Karpas-422 (cell line): ENCODE measurements at regions not wholly inside any gene's neighbourhood (a gene's known extent, or its start where the extent isn't known, plus 50 kb on each side); places are given as distances from the start of the nearest gene placed in this dataset.
"Not testable (repeated sequence)": the region's sequence is repeated elsewhere in the genome, so short reads cannot be mapped to it uniquely, and the experiment has no call there.

ENCODE experiments used
- DNase-seq: peaks from one replicate; pipeline ENCODE4 v3.0.0-alpha.2; 2015
- H2AFZ ChIP-seq: fragments of 200-600 bp; sonication (generic); 2 replicates; pipeline ENCODE4 v1.6.1; 2014; ENCODE audit warnings: antibody characterized with exemption, low read length, mixed read lengths
- H3K27ac ChIP-seq: fragments of 200-600 bp; sonication (generic); 2 replicates; pipeline ENCODE4 v1.5.1; 2014; ENCODE audit warnings: mild to moderate bottlenecking, low read length, moderate library complexity
- H3K27me3 ChIP-seq: fragments of 200-600 bp; sonication (generic); 2 replicates; pipeline ENCODE4 v1.6.1; 2014; ENCODE audit warnings: low read length, mixed read lengths
- H3K36me3 ChIP-seq: fragments of 200-600 bp; sonication (generic); 2 replicates; pipeline ENCODE4 v1.6.1; 2014; ENCODE audit warnings: low read length, mixed read lengths; ENCODE audit not compliant: insufficient read depth
- H3K4me1 ChIP-seq: fragments of 200-600 bp; sonication (generic); 2 replicates; pipeline ENCODE4 v1.6.1; 2014; ENCODE audit warnings: mild to moderate bottlenecking, low read length, mixed read lengths
- H3K4me2 ChIP-seq: fragments of 200-600 bp; sonication (generic); 2 replicates; pipeline ENCODE4 v1.6.1; 2014; ENCODE audit warnings: low read length, low read depth, mild to moderate bottlenecking; ENCODE audit not compliant: poor library complexity, severe bottlenecking
- H3K4me3 ChIP-seq: fragments of 200-600 bp; sonication (generic); 2 replicates; pipeline ENCODE4 v1.5.1; 2014; ENCODE audit warnings: mild to moderate bottlenecking, antibody characterized with exemption, low read length, mixed read lengths
- H3K79me2 ChIP-seq: fragments of 200-600 bp; sonication (generic); 2 replicates; pipeline ENCODE4 v1.6.1; 2014; ENCODE audit warnings: mild to moderate bottlenecking, low read length, mixed read lengths
- H3K9ac ChIP-seq: fragments of 200-600 bp; sonication (generic); 2 replicates; pipeline ENCODE4 v1.6.0; 2014; ENCODE audit warnings: low read length
- H3K9me2 ChIP-seq: fragments of 200-600 bp; sonication (generic), shearing (Covaris generic); replicated peaks from 2 replicates; pipeline ENCODE4 v1.6.0; 2014; ENCODE audit warnings: mild to moderate bottlenecking, low read length, moderate library complexity; ENCODE audit not compliant: insufficient read depth
- H3K9me3 ChIP-seq: fragments of 300-700, 200-600 bp; sonication (generic); 2 replicates; pipeline ENCODE4 v1.6.1; 2014; ENCODE audit warnings: low read length, mixed read lengths
- H4K20me1 ChIP-seq: fragments of 200-600 bp; sonication (generic); 2 replicates; pipeline ENCODE4 v1.6.1; 2014; ENCODE audit warnings: mild to moderate bottlenecking, antibody characterized with exemption, low read length, low read depth; ENCODE audit not compliant: insufficient read depth

GRCh38 chr1:100803280-100803679 is 83.7 kb downstream of the VCAM1 start:
- not testable (repeated sequence) for H3K27me3 ChIP-seq, H3K27ac ChIP-seq, DNase-seq, H3K9ac ChIP-seq, H3K79me2 ChIP-seq, H3K4me2 ChIP-seq, H3K4me1 ChIP-seq, H2AFZ ChIP-seq, H4K20me1 ChIP-seq, H3K36me3 ChIP-seq, H3K4me3 ChIP-seq, H3K9me3 ChIP-seq, H3K9me2 ChIP-seq

GRCh38 chr1:100806601-100807000 is 87.1 kb downstream of the VCAM1 start:
- Histone ChIP-seq H3K9me2 (no peaks in the 10 kb centered on the region), H3K4me3 (no peak overlapping the region), H2AFZ (no peak overlapping the region), H3K79me2 (no peaks in the 10 kb centered on the region), H3K27me3 (no peaks in the 10 kb centered on the region), H3K36me3 (no peaks in the 10 kb centered on the region), H3K4me2 (no peak overlapping the region), H4K20me1 (no peaks in the 10 kb centered on the region), H3K4me1 (no peaks in the 10 kb centered on the region), H3K9ac (no peak overlapping the region), H3K9me3 (no peaks in the 10 kb centered on the region), H3K27ac (no peak overlapping the region)
- DNase-seq: no peak

- no peaks in the 10 kb centered on the region for H3K79me2 ChIP-seq
- H3K27ac ChIP-seq: no peak overlapping the region
- DNase-seq: no peak
- H2AFZ ChIP-seq: no peak overlapping the region
- no peak overlapping the region for H3K4me3 ChIP-seq
- H3K9me2 ChIP-seq: no peaks in the 10 kb centered on the region
- no peak overlapping the region for H3K4me2 ChIP-seq
- no peaks in the 10 kb centered on the region for H4K20me1 ChIP-seq
- H3K9ac ChIP-seq: no peak overlapping the region
- no peaks in the 10 kb centered on the region for H3K27me3 ChIP-seq
- no peaks in the 10 kb centered on the region for H3K4me1 ChIP-seq
- H3K9me3 ChIP-seq: no peaks in the 10 kb centered on the region
- no peaks in the 10 kb centered on the region for H3K36me3 ChIP-seq
These were observed 84.3 kb downstream of the EXTL2 start for GRCh38 chr1:100810360-100810759.

GRCh38 chr1:100811808-100812207 is 82.8 kb downstream of the EXTL2 start:
- no peak overlapping the region for H3K4me2 ChIP-seq
- no peaks in the 10 kb centered on the region for H3K9me2 ChIP-seq
- H3K27ac ChIP-seq: no peak overlapping the region
- no peaks in the 10 kb centered on the region for H3K36me3 ChIP-seq
- no peaks in the 10 kb centered on the region for H3K27me3 ChIP-seq
- DNase-seq: no peak
- H4K20me1 ChIP-seq: no peaks in the 10 kb centered on the region
- no peaks in the 10 kb centered on the region for H3K9me3 ChIP-seq
- H2AFZ ChIP-seq: no peak overlapping the region
- H3K79me2 ChIP-seq: no peaks in the 10 kb centered on the region
- H3K9ac ChIP-seq: no peak overlapping the region
- H3K4me3 ChIP-seq: no peak overlapping the region
- no peaks in the 10 kb centered on the region for H3K4me1 ChIP-seq

- not testable (repeated sequence) for H2AFZ ChIP-seq
These were observed 79.7 kb downstream of the EXTL2 start for GRCh38 chr1:100814938-100815337.

GRCh38 chr1:100816049-100816448 is 78.6 kb downstream of the EXTL2 start:
- no peaks in the 10 kb centered on the region for H3K9me3 ChIP-seq
- no peak for DNase-seq
- H3K27ac ChIP-seq: no peak overlapping the region
- H3K4me1 ChIP-seq: no peaks in the 10 kb centered on the region
- H3K79me2 ChIP-seq: no peaks in the 10 kb centered on the region
- H4K20me1 ChIP-seq: no peaks in the 10 kb centered on the region
- H3K4me2 ChIP-seq: no peak overlapping the region
- H3K9ac ChIP-seq: no peak overlapping the region
- H3K4me3 ChIP-seq: no peak overlapping the region
- no peaks in the 10 kb centered on the region for H3K27me3 ChIP-seq
- no peak overlapping the region for H2AFZ ChIP-seq
- H3K9me2 ChIP-seq: no peaks in the 10 kb centered on the region
- no peaks in the 10 kb centered on the region for H3K36me3 ChIP-seq

More at GRCh38 chr1:100814938-100815337, 79.7 kb downstream of the EXTL2 start:
- H3K36me3 ChIP-seq, H3K9me3 ChIP-seq, H3K79me2 ChIP-seq, H3K27ac ChIP-seq, H3K27me3 ChIP-seq, H3K4me2 ChIP-seq, H3K9ac ChIP-seq, H3K4me3 ChIP-seq, DNase-seq, H3K9me2 ChIP-seq, H4K20me1 ChIP-seq, H3K4me1 ChIP-seq: not testable (repeated sequence)

GRCh38 chr1:100820195-100820594 is 74.4 kb downstream of the EXTL2 start:
- not testable (repeated sequence) for H3K4me2 ChIP-seq, H3K9me3 ChIP-seq, H3K9ac ChIP-seq, H3K9me2 ChIP-seq, H3K4me1 ChIP-seq, H3K27ac ChIP-seq, H4K20me1 ChIP-seq, H3K27me3 ChIP-seq, H3K4me3 ChIP-seq, H3K36me3 ChIP-seq, H2AFZ ChIP-seq, H3K79me2 ChIP-seq
- DNase-seq: peak; percentile 65

GRCh38 chr1:100821919-100822318 is 72.7 kb downstream of the EXTL2 start:
- not testable (repeated sequence) for H4K20me1 ChIP-seq, H3K4me2 ChIP-seq, H3K79me2 ChIP-seq, H3K9ac ChIP-seq, H3K4me3 ChIP-seq, H3K36me3 ChIP-seq, H3K9me2 ChIP-seq, H3K4me1 ChIP-seq, H3K27me3 ChIP-seq, DNase-seq, H3K9me3 ChIP-seq, H3K27ac ChIP-seq, H2AFZ ChIP-seq
